ENCODE measurements at regions not wholly inside any gene's neighbourhood (a gene's known extent, or its start where the extent isn't known, plus 50 kb on each side); places are given as distances from the start of the nearest gene placed in this dataset.
"Not testable (repeated sequence)": the region's sequence is repeated elsewhere in the genome, so short reads cannot be mapped to it uniquely, and the experiment has no call there.

- not testable (repeated sequence) for TF ChIP-seq CTCF, POLR2A (IDR thresholded peaks at IDR 0.05)
Observed at GRCh38 chr1:149674921-149675320, 91.3 kb downstream of the PPIAL4C start.

All from body of pancreas (tissue), 4 donors.